HG02981 (cell line): ENCODE measurements at regions not wholly inside any gene's neighbourhood (a gene's known extent, or its start where the extent isn't known, plus 50 kb on each side); places are given as distances from the start of the nearest gene placed in this dataset.

Experiments used
- ATAC-seq: cut with Tn5 transposase; IDR thresholded peaks from one replicate; pipeline ENCODE4 v1.9.1; 2021; ENCODE audit warnings: mild to moderate bottlenecking, moderate library complexity; ENCODE audit not compliant: unreplicated experiment

- ATAC-seq = no peak
Measured at GRCh38 chr1:65670518-65670917, 122.2 kb upstream of the PDE4B start.

- ATAC-seq = no peak
Measured at GRCh38 chr1:65674522-65674921, 118.2 kb upstream of the PDE4B start.

GRCh38 chr1:65679773-65680172 is 112.9 kb upstream of the PDE4B start:
- ATAC-seq = no peak

GRCh38 chr1:65681096-65681495 is 111.6 kb upstream of the PDE4B start:
- no peak for ATAC-seq

GRCh38 chr1:65687428-65688214 is 105.1 kb upstream of the PDE4B start:
- peak; percentile 80 for ATAC-seq

GRCh38 chr1:65688215-65688566 is 104.5 kb upstream of the PDE4B start:
- ATAC-seq = no peak

- ATAC-seq = no peak
Measured at GRCh38 chr1:65688848-65689247, 103.8 kb upstream of the PDE4B start.

- no peak for ATAC-seq
Measured at GRCh38 chr1:65691152-65691900, 101.4 kb upstream of the PDE4B start.

GRCh38 chr1:65691972-65692371 is 100.7 kb upstream of the PDE4B start:
- no peak for ATAC-seq

- no peak for ATAC-seq
Measured at GRCh38 chr1:65694126-65694525, 98.6 kb upstream of the PDE4B start.

GRCh38 chr1:65694933-65695332 is 97.8 kb upstream of the PDE4B start:
- no peak for ATAC-seq

- ATAC-seq = no peak
Measured at GRCh38 chr1:65698590-65698989, 94.1 kb upstream of the PDE4B start.

GRCh38 chr1:65703853-65704252 is 88.8 kb upstream of the PDE4B start:
- ATAC-seq = peak; percentile 42

GRCh38 chr1:65704318-65704717 is 88.4 kb upstream of the PDE4B start:
- peak; percentile 35 for ATAC-seq

GRCh38 chr1:65717815-65718454 is 74.8 kb upstream of the PDE4B start:
- ATAC-seq = no peak

GRCh38 chr1:65719391-65719790 is 73.3 kb upstream of the PDE4B start:
- no peak for ATAC-seq

- ATAC-seq = no peak
Measured at GRCh38 chr1:65722461-65722860, 70.2 kb upstream of the PDE4B start.

- ATAC-seq = no peak
Measured at GRCh38 chr1:65724151-65724550, 68.5 kb upstream of the PDE4B start.

GRCh38 chr1:65725064-65725463 is 67.6 kb upstream of the PDE4B start:
- ATAC-seq = no peak

- ATAC-seq = no peak
Measured at GRCh38 chr1:65728504-65728903, 64.2 kb upstream of the PDE4B start.

- ATAC-seq = no peak
Measured at GRCh38 chr1:65729259-65729658, 63.4 kb upstream of the PDE4B start.

GRCh38 chr1:65734979-65735378 is 57.7 kb upstream of the PDE4B start:
- no peak for ATAC-seq
